ENCODE measurements at regions not wholly inside any gene's neighbourhood (a gene's known extent, or its start where the extent isn't known, plus 50 kb on each side); places are given as distances from the start of the nearest gene placed in this dataset.

DNA sequence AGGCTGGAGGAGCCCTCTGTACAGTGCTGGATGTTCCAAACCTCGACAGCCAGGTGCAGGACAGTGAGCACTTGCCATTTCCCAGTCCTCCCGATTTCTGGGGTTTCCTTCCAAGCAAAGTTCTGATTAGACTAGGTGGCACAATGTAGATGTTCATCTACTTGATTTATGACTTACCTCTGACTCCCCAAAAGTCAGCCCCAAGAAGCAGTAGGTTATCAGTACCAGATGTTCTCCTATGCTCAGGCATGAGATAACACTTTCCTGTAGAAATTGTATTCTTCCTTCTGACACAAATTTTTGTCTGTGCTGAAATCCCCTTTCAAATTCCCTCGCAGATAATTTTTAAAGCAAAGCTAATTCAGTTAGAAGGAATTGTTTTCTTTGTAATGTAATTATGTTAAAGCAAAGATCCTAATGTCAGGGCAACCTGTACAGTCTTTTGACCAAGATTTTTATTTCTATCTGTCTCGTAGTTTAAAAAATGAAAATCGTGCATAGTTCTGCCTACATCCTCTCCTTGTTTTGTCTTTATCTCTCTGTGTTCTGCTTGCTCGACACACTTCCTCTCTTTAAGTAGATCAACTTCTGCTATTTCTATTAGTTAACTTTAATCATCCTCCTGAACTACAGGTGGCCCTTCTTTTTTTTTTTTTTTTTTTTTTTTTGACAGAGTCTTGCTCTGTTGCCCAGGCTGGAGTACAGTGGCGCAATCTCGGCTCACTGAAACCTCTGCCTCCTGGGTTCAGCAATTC, 102.4 kb upstream of the PJA2 start:
- DNase-seq (ENCODE audit: low read depth): no peak
- H3K4me3 ChIP-seq (ENCODE audit: control insufficient read depth, low read depth, low read length): no peak overlapping the region
- TF ChIP-seq, protein P1, sequence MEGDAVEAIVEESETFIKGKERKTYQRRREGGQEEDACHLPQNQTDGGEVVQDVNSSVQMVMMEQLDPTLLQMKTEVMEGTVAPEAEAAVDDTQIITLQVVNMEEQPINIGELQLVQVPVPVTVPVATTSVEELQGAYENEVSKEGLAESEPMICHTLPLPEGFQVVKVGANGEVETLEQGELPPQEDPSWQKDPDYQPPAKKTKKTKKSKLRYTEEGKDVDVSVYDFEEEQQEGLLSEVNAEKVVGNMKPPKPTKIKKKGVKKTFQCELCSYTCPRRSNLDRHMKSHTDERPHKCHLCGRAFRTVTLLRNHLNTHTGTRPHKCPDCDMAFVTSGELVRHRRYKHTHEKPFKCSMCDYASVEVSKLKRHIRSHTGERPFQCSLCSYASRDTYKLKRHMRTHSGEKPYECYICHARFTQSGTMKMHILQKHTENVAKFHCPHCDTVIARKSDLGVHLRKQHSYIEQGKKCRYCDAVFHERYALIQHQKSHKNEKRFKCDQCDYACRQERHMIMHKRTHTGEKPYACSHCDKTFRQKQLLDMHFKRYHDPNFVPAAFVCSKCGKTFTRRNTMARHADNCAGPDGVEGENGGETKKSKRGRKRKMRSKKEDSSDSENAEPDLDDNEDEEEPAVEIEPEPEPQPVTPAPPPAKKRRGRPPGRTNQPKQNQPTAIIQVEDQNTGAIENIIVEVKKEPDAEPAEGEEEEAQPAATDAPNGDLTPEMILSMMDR (IDR thresholded peaks at IDR 0.05; ENCODE audit: control insufficient read depth, insufficient read depth, low read depth, low read length, missing control alignments): no peak

DNA sequence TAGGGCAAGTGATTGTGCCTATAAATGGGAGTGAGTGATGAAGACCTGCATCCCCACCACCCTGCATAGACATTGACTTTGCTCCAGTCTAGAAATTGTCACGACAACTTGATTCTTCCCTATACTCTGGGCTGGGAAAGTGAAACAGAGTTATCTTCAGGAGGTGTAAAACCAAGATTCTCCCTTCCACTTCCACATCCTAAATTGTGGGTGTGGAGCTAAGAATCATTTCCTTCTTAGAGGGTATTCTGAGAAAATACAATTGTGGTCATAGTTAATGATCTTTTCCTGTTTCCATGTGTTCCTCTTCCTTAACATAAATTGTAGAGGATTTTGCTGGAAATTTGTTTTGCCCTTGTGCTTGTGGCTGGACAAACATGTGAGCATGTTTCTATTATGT, 96.8 kb upstream of the PJA2 start:
- TF ChIP-seq, protein P1 (IDR thresholded peaks at IDR 0.05; ENCODE audit: control insufficient read depth, insufficient read depth, low read depth, low read length, missing control alignments): no peak
- no peak for DNase-seq (ENCODE audit: low read depth)

DNA sequence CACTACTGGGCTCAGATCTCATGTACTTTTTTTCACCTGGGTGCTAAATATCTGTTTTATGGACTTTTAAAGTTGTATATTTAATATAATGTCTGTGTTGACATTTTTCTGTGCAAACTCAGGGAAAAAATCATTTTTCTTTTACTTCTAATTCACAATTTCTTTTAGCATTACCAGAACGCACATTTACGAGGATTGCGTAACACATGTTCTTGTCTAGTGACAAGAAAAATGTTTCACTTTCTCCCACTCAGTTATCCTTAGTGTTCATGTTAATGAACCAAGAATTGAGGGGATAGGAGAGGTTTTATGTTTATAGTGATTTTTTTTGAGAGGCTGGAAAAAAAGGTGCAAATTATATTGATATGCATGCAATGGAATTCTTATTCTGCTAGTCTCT, 86.3 kb upstream of the PJA2 start:
- no peak for DNase-seq (ENCODE audit: low read depth)
- no peak overlapping the region for H3K4me3 ChIP-seq (ENCODE audit: control insufficient read depth, low read depth, low read length)
- TF ChIP-seq, protein P1 (IDR thresholded peaks at IDR 0.05; ENCODE audit: control insufficient read depth, insufficient read depth, low read depth, low read length, missing control alignments): no peak

More for the DNA sequence above, 96.8 kb upstream of the PJA2 start:
- H3K4me3 ChIP-seq (ENCODE audit: control insufficient read depth, low read depth, low read length): no peak overlapping the region

DNA sequence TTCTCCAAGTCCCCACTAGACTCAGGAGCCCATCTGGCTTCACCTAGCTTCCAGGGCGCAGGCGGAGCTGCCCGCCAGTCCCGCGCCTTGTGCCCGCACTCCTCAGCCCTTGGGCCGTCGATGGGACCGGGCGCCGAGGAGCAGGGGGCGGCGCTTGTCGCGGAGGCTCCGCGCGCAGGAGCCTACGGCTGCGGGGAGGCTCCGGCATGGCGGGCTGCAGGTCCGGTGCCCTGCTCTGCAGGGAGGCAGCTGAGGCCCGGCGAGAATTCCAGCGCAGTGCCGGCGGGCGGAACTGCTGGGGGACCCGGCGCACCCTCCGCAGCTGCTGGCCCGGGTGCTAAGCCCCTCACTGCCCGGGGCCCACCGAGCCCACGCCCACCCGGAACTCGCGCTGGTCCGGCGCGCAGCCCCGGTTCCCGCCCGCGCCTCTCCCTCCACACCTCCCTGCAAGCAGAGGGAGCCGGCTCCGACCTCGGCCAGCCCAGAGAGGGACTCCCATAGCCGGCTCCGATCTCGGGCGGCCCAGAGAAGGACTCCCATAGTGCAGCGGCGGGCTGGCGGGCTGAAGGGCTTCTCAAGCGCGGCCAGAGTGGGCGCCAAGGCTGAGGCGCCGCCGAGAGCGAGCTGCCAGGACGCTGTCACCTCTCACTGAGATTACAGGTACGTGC, 78.1 kb upstream of the PJA2 start:
- no peak for DNase-seq (ENCODE audit: low read depth)
- no peak overlapping the region for H3K4me3 ChIP-seq (ENCODE audit: control insufficient read depth, low read depth, low read length)
- TF ChIP-seq, protein P1 (IDR thresholded peaks at IDR 0.05; ENCODE audit: control insufficient read depth, insufficient read depth, low read depth, low read length, missing control alignments): no peak

DNA sequence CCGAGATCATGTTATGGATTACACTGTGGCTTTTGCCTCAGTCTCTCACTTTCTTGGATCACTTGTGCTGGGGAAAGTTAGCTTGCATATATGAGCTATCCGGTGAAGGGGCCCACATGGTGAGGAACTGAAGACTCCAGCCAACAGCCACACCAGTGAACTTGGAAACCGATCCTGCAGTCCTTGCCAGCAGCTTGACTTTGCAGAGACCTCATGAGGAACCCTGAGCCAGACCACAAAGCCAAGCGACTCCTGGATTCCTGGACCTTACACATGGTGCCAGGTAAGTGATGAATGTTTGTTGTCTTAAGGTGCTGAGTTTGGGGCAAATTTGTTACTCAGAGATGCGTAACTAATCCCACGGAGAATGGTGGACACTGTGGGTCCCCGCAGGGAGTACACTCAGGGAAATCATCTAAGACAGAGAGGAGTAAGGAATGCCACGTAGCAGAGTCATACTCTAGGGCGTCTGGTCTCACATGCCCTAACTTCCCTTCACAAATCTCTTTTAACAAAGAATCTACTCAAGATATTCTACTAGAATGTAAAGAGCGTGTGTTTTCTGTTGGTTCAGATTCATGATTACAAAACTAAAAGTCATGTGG, 76.5 kb upstream of the PJA2 start:
- TF ChIP-seq, protein P1 (IDR thresholded peaks at IDR 0.05; ENCODE audit: control insufficient read depth, insufficient read depth, low read depth, low read length, missing control alignments): no peak
- no peak for DNase-seq (ENCODE audit: low read depth)
- H3K4me3 ChIP-seq (ENCODE audit: control insufficient read depth, low read depth, low read length): no peak overlapping the region

DNA sequence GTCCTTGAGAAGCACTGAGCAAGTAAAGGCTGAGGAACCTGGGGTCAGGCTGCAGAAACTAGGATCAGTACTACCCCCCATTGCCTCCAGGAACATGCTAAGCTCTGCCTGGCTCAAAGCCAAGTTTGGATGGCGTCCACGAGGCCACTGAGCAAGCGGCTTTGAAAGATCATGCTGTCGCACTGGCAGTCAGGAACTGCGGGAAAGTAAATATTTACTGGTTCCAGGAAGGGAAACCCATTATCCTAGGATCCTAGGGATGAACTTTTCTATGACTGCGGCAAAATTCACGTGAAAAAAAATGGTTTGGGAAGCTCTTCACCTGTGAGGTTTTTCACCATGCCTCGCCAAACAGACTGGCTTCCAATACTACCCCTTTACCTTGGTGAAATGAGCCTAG, 75.3 kb upstream of the PJA2 start:
- no peak overlapping the region for H3K4me3 ChIP-seq (ENCODE audit: control insufficient read depth, low read depth, low read length)

More for the DNA sequence above, 75.3 kb upstream of the PJA2 start:
- TF ChIP-seq, protein P1 (IDR thresholded peaks at IDR 0.05; ENCODE audit: control insufficient read depth, insufficient read depth, low read depth, low read length, missing control alignments): no peak
- DNase-seq (ENCODE audit: low read depth): no peak

Measured in AG09309 (cell line).